Natural killer cell (primary cell): ENCODE measurements at regions not wholly inside any gene's neighbourhood (a gene's known extent, or its start where the extent isn't known, plus 50 kb on each side); places are given as distances from the start of the nearest gene placed in this dataset.

Experiments
- ATAC-seq, 3 donors: fragments of 150-1000 bp in 2 of 3; fragments of 200-7000 bp in 1 of 3; cut with Tn5 transposase; 1 replicate in 1 of 3; 2 replicates in 2 of 3; pipeline ENCODE4 v1.10.0; 2021; ENCODE audit warnings: mild to moderate bottlenecking in 2 of 3, moderate library complexity in 2 of 3
- DNase-seq, 2 donors: peaks; one replicate each; pipeline versions ENCODE4 v3.0.0 to v3.0.0-alpha.2; 2013 to 2021; ENCODE audit warnings: mixed read lengths in 1 of 2
- H3K27ac ChIP-seq: one replicate; pipeline ENCODE4 v1.5.1; 2013; ENCODE audit warnings: mild to moderate bottlenecking, low read length
- H3K27me3 ChIP-seq: one replicate; pipeline ENCODE4 v1.6.1; 2013; ENCODE audit warnings: low read length; ENCODE audit not compliant: control insufficient read depth, insufficient read depth
- H3K36me3 ChIP-seq: one replicate; pipeline ENCODE4 v1.6.1; 2013; ENCODE audit warnings: low read length; ENCODE audit not compliant: control insufficient read depth, insufficient read depth
- H3K4me1 ChIP-seq: one replicate; pipeline ENCODE4 v1.6.1; 2013; ENCODE audit warnings: low read length; ENCODE audit not compliant: control insufficient read depth, insufficient read depth
- H3K4me3 ChIP-seq: one replicate; pipeline ENCODE4 v1.5.1; 2013; ENCODE audit warnings: low read length
- H3K9me3 ChIP-seq: one replicate; pipeline ENCODE4 v1.6.1; 2013; ENCODE audit warnings: low read length; ENCODE audit not compliant: control insufficient read depth, insufficient read depth
- H3K27ac Mint-ChIP-seq, 2 donors: one replicate each; pipeline ENCODE4 v1.8.0; 2022; ENCODE audit warnings: mild to moderate bottlenecking in 2 of 2, mixed read lengths in 2 of 2, moderate library complexity in 1 of 2
- H3K27me3 Mint-ChIP-seq, 2 donors: one replicate each; pipeline ENCODE4 v1.8.0; 2022; ENCODE audit warnings: low read depth in 2 of 2, mixed read lengths in 2 of 2
- H3K36me3 Mint-ChIP-seq: one replicate; pipeline ENCODE4 v1.8.0; 2022; ENCODE audit warnings: mixed read lengths
- H3K4me1 Mint-ChIP-seq, 2 donors: one replicate each; pipeline ENCODE4 v1.8.0; 2022; ENCODE audit warnings: mixed read lengths in 2 of 2
- H3K4me3 Mint-ChIP-seq: one replicate; pipeline ENCODE4 v1.8.0; 2022; ENCODE audit warnings: mild to moderate bottlenecking, moderate library complexity, mixed read lengths
- H3K9me3 Mint-ChIP-seq, 2 donors: one replicate each; pipeline ENCODE4 v1.8.0; 2022; ENCODE audit warnings: mixed read lengths in 2 of 2
- WGBS: methylation state at CpG from one replicate; pipeline ENCODE4 v1.1.7; 2013; ENCODE audit warnings: missing lambda C conversion rate; ENCODE audit not compliant: insufficient coverage; 5-methylcytosine and 5-hydroxymethylcytosine counted together
- intact Hi-C: fragments of 100-400 bp; cut with micrococcal nuclease; formaldehyde crosslinking; loops from one replicate; pipeline ENCODE4 v1.14.2; 2022
- TF ChIP-seq, protein P1 (sequence below): fragments of 200-600 bp; IDR thresholded peaks from one replicate; pipeline ENCODE4 v1.8.0; 2022; ENCODE audit warnings: antibody characterized with exemption

DNA sequence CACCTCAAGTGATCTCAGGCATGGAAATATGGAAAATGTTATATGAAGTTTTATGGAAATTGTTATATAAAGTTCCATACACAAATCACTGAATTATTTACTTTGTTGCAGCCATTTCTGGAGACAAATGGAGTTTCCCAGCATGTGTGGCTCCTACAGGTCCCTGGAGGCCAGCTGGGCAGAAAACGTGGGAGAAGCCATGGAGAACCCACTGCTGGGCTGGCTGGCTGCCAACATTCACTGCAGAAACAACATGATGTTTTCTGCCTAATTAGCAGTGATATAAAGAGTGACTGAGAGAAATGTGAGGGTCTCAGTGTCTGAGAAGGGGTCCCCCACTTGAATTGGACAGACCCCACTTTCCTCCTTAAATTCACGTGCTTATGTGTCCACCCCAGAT, 208.8 kb upstream of the IRX2 start:
- TF ChIP-seq, protein P1, sequence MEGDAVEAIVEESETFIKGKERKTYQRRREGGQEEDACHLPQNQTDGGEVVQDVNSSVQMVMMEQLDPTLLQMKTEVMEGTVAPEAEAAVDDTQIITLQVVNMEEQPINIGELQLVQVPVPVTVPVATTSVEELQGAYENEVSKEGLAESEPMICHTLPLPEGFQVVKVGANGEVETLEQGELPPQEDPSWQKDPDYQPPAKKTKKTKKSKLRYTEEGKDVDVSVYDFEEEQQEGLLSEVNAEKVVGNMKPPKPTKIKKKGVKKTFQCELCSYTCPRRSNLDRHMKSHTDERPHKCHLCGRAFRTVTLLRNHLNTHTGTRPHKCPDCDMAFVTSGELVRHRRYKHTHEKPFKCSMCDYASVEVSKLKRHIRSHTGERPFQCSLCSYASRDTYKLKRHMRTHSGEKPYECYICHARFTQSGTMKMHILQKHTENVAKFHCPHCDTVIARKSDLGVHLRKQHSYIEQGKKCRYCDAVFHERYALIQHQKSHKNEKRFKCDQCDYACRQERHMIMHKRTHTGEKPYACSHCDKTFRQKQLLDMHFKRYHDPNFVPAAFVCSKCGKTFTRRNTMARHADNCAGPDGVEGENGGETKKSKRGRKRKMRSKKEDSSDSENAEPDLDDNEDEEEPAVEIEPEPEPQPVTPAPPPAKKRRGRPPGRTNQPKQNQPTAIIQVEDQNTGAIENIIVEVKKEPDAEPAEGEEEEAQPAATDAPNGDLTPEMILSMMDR = no peak
- WGBS = 41% methylated on average over 1 of the region's 2 CpGs

DNA sequence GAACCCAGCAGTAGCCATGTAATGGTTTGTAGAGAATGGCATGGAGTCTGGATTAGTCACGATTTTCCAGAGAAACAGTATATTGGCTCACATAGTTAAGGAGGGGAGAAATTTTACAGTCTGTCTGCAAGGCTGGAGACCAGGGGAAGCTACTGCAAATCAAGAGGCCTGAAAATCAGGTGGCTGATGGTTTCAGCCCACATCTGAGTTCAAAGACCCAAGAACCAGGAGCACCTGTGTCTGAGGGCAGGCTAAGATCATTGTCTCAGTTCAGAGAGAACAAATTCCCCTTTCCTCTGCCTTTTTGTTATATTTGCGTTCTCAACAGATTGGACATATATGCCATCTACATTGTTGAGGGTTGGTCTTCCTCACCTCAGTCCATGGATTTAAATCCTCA, 207.5 kb upstream of the IRX2 start:
- WGBS = 83% methylated on average over 2 of the region's 2 CpGs
- H3K36me3 Mint-ChIP-seq = peaks cover 8% of the 10 kb centered on the region
- Histone ChIP-seq H3K9me3 (peaks cover 24% of the 10 kb centered on the region), H3K4me1 (no peaks in the 10 kb centered on the region), H3K36me3 (no peaks in the 10 kb centered on the region), H3K27me3 (no peaks in the 10 kb centered on the region), H3K4me3 (no peak overlapping the region), H3K27ac (no peak overlapping the region)
- intact Hi-C loops = no loop called here
- H3K4me1 Mint-ChIP-seq = no peaks in the 10 kb centered on the region
- H3K27me3 Mint-ChIP-seq = no peaks in the 10 kb centered on the region
- peaks cover 12 to 14% of the 10 kb centered on the region in 2 donors for H3K9me3 Mint-ChIP-seq
- ATAC-seq (no peak), DNase-seq (no peak)
- TF ChIP-seq, protein P1 = no peak
- H3K4me3 Mint-ChIP-seq = no peak overlapping the region
- H3K27ac Mint-ChIP-seq = no peak overlapping the region

More for the DNA sequence above, 208.8 kb upstream of the IRX2 start:
- Histone ChIP-seq H3K9me3 (peaks cover 26% of the 10 kb centered on the region), H3K4me1 (no peaks in the 10 kb centered on the region), H3K36me3 (no peaks in the 10 kb centered on the region), H3K27ac (no peak overlapping the region), H3K4me3 (no peak overlapping the region), H3K27me3 (no peaks in the 10 kb centered on the region)
- DNase-seq = no peak
- intact Hi-C loops = no loop called here
- H3K9me3 Mint-ChIP-seq = peaks cover 9 to 12% of the 10 kb centered on the region in 2 donors
- ATAC-seq = no peak
- no peak overlapping the region for H3K27ac Mint-ChIP-seq
- peaks cover 8% of the 10 kb centered on the region for H3K36me3 Mint-ChIP-seq
- no peaks in the 10 kb centered on the region for H3K4me1 Mint-ChIP-seq
- H3K27me3 Mint-ChIP-seq = no peaks in the 10 kb centered on the region
- no peak overlapping the region for H3K4me3 Mint-ChIP-seq

DNA sequence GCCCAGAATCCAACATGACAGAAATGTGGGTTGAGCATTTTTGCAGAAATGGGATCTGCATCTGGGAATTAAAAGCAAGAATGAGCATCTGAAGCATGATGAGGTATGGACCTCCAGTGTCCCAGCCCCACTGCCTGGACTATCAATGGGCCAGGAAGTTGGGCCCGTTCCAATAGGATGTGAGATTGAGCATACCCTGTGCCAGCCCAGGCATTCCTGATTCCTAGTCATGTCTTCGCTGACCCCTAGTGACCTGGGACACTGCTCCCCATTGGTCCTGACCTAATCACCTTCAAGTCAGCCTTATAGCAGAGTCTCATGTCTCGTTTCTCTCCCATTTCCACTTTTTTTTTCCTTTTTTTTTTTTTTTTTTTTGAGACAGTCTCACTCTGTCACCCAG, 197.4 kb upstream of the IRX2 start:
- Mint-ChIP-seq H3K4me1 (no peaks in the 10 kb centered on the region), H3K9me3 (peaks cover 3 to 11% of the 10 kb centered on the region in 2 donors), H3K36me3 (no peaks in the 10 kb centered on the region), H3K4me3 (no peak overlapping the region), H3K27ac (no peak overlapping the region), H3K27me3 (no peaks in the 10 kb centered on the region)
- no peak overlapping the region for H3K27ac ChIP-seq
- DNase-seq (no peak), ATAC-seq (no peak)
- TF ChIP-seq, protein P1 = no peak
- H3K9me3 ChIP-seq = peaks cover 3% of the 10 kb centered on the region
- no peak overlapping the region for H3K4me3 ChIP-seq
- intact Hi-C loops = no loop called here
- no peaks in the 10 kb centered on the region for H3K4me1 ChIP-seq
- H3K36me3 ChIP-seq = no peaks in the 10 kb centered on the region
- H3K27me3 ChIP-seq = no peaks in the 10 kb centered on the region
- 71% methylated on average over 3 of the region's 3 CpGs for WGBS

DNA sequence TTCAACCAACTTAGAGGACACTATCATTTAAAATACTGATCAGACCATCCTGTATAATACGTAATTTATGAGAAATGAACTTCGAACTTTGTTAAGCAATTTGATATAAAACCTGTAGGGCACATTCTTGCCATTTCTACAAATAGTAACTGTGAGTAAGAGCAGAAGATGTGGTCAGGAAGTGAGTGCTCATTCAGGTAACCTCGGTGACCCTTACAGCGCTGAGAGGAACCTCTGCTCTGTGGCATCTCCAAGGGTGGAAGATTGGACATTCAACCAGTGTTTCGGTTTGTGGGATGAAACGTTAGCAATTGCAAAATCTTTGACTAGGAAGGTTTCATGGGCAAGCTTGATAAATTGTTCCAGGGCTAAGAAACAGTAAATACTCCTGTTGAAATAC, 194.8 kb upstream of the IRX2 start:
- Mint-ChIP-seq H3K27me3 (no peaks in the 10 kb centered on the region), H3K9me3 (peaks cover 2 to 10% of the 10 kb centered on the region in 2 donors), H3K36me3 (no peaks in the 10 kb centered on the region), H3K4me1 (no peaks in the 10 kb centered on the region), H3K4me3 (no peak overlapping the region), H3K27ac (no peak overlapping the region)
- intact Hi-C loops = no loop called here
- H3K36me3 ChIP-seq = no peaks in the 10 kb centered on the region
- 79% methylated on average over 6 of the region's 6 CpGs for WGBS
- H3K4me3 ChIP-seq = no peak overlapping the region
- peaks cover 3% of the 10 kb centered on the region for H3K9me3 ChIP-seq
- ATAC-seq (no peak), DNase-seq (no peak)
- TF ChIP-seq, protein P1 = no peak
- no peaks in the 10 kb centered on the region for H3K4me1 ChIP-seq
- no peaks in the 10 kb centered on the region for H3K27me3 ChIP-seq
- H3K27ac ChIP-seq = no peak overlapping the region
